ENCODE measurements at regions not wholly inside any gene's neighbourhood (a gene's known extent, or its start where the extent isn't known, plus 50 kb on each side); places are given as distances from the start of the nearest gene placed in this dataset.
"Not testable (repeated sequence)": the region's sequence is repeated elsewhere in the genome, so short reads cannot be mapped to it uniquely, and the experiment has no call there.

DNA sequence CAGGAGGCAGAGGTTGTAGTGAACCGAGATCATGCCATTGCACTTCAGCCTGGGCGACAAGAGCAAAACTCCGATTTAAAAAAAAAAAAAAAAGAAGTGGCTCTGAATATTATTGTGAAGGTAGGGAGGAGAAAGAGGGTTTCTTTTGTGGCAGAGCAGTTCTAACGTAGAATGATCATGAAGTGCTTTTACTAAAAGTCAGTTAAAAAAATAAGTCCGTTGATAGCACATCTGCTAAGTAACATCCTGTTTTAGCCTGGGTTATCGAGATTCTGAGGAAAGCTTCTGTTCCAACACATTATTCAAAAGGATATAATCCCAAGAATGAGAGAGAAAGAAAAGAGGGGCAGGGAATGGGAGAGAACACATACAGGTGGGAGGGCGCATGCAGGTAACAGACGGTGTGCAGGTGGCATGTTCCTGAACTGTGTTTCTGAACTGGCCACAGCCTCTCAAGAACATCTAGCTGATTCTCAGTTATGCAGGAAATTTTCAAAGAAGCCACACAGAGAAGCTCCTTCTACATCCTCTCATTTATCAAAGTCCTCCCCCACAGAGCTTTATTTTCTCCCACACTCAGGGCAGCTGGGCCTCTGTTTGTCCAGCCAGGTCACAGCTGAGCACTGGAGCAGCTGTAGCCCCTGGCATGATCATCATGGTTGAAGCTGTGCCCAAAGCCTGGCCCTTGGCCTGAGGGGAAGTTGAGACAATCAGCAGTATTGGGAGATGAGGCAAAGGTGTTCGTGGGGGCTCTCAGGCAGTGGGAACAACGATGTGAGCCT is 342.3 kb downstream of the ZNF674 start:
- no peak for DNase-seq (ENCODE audit: insufficient read length, low spot score, missing footprints)
- TF ChIP-seq, protein P1, sequence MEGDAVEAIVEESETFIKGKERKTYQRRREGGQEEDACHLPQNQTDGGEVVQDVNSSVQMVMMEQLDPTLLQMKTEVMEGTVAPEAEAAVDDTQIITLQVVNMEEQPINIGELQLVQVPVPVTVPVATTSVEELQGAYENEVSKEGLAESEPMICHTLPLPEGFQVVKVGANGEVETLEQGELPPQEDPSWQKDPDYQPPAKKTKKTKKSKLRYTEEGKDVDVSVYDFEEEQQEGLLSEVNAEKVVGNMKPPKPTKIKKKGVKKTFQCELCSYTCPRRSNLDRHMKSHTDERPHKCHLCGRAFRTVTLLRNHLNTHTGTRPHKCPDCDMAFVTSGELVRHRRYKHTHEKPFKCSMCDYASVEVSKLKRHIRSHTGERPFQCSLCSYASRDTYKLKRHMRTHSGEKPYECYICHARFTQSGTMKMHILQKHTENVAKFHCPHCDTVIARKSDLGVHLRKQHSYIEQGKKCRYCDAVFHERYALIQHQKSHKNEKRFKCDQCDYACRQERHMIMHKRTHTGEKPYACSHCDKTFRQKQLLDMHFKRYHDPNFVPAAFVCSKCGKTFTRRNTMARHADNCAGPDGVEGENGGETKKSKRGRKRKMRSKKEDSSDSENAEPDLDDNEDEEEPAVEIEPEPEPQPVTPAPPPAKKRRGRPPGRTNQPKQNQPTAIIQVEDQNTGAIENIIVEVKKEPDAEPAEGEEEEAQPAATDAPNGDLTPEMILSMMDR (IDR thresholded peaks at IDR 0.05; ENCODE audit: extremely low read depth, low read depth, low read length): no peak
- no peak overlapping the region for H3K4me2 ChIP-seq (ENCODE audit: insufficient read depth, low read length)
- H3K4me1 ChIP-seq (ENCODE audit: insufficient read depth, low read length): no peaks in the 10 kb centered on the region
- no peak overlapping the region for H2AFZ ChIP-seq (ENCODE audit: low read length)
- H3K4me3 ChIP-seq (ENCODE audit: insufficient read depth, low read length): no peak overlapping the region
- H3K79me2 ChIP-seq (ENCODE audit: insufficient read depth, low read length): no peaks in the 10 kb centered on the region
- no peaks in the 10 kb centered on the region for H4K20me1 ChIP-seq (ENCODE audit: insufficient read depth, low read length)
- no peak overlapping the region for H3K27ac ChIP-seq (ENCODE audit: low read depth, low read length)
- H3K9me3 ChIP-seq (ENCODE audit: low read depth, low read length): no peaks in the 10 kb centered on the region
- peaks cover 5% of the 10 kb centered on the region for H3K27me3 ChIP-seq (ENCODE audit: insufficient read depth, low read length)
- no peaks in the 10 kb centered on the region for H3K36me3 ChIP-seq (ENCODE audit: insufficient read depth, low read length)

DNA sequence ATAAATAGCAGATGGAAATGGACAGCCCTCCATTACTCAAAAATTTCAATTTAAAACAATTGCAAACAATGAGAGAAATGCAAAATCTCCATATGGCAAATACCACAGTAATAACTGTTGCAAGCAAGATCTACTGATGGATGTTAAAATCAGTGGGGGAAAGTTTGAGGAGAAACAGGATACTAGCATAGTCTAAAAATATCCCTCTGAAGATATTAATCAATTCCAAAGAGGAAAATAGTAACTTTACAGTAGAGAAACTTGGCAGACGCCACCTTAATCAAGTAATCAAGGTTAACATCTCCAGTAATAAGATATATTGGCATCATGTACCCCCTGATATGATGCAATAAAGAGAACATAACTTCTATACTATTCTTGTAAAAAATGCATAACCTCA is 344.8 kb downstream of the ZNF674 start:
- H3K4me3 ChIP-seq (ENCODE audit: insufficient read depth, low read length): no peak overlapping the region

DNA sequence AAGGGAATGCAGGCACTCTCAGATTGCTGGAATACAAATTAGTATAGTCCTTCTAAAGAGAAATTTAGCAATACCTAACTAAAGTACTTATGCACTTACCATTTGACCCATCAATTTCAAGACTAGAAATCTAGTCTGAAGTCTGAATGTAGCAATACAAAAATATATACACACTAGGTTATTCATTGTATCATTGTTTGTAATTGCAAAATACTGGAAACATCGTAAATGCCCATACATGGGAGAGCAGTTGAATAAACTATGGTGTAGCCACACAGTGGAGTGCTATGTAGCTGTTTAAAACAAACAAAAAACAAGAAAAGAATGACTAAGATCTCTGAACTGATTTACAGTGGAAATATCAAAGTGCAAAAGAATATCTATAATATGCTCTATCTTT is 346.4 kb downstream of the ZNF674 start:
- DNase-seq (ENCODE audit: insufficient read length, low spot score, missing footprints): no peak
- Histone ChIP-seq H3K4me2 (ENCODE audit: insufficient read depth, low read length) (no peak overlapping the region), H3K27ac (ENCODE audit: low read depth, low read length) (no peak overlapping the region), H3K36me3 (ENCODE audit: insufficient read depth, low read length) (no peaks in the 10 kb centered on the region), H3K9me3 (ENCODE audit: low read depth, low read length) (peaks cover 3% of the 10 kb centered on the region), H3K79me2 (ENCODE audit: insufficient read depth, low read length) (no peaks in the 10 kb centered on the region), H3K27me3 (ENCODE audit: insufficient read depth, low read length) (no peaks in the 10 kb centered on the region), H3K4me1 (ENCODE audit: insufficient read depth, low read length) (no peaks in the 10 kb centered on the region), H3K4me3 (ENCODE audit: insufficient read depth, low read length) (no peak overlapping the region), H4K20me1 (ENCODE audit: insufficient read depth, low read length) (no peaks in the 10 kb centered on the region), H2AFZ (ENCODE audit: low read length) (no peak overlapping the region)
- TF ChIP-seq, protein P1 (IDR thresholded peaks at IDR 0.05; ENCODE audit: extremely low read depth, low read depth, low read length): no peak

More for the DNA sequence above, 344.8 kb downstream of the ZNF674 start:
- Histone ChIP-seq H3K27me3 (ENCODE audit: insufficient read depth, low read length) (peaks cover 5% of the 10 kb centered on the region), H4K20me1 (ENCODE audit: insufficient read depth, low read length) (no peaks in the 10 kb centered on the region), H2AFZ (ENCODE audit: low read length) (no peak overlapping the region), H3K79me2 (ENCODE audit: insufficient read depth, low read length) (no peaks in the 10 kb centered on the region), H3K27ac (ENCODE audit: low read depth, low read length) (no peak overlapping the region), H3K36me3 (ENCODE audit: insufficient read depth, low read length) (no peaks in the 10 kb centered on the region), H3K4me2 (ENCODE audit: insufficient read depth, low read length) (no peak overlapping the region), H3K4me1 (ENCODE audit: insufficient read depth, low read length) (no peaks in the 10 kb centered on the region), H3K9me3 (ENCODE audit: low read depth, low read length) (no peaks in the 10 kb centered on the region)
- DNase-seq (ENCODE audit: insufficient read length, low spot score, missing footprints): no peak
- TF ChIP-seq, protein P1 (IDR thresholded peaks at IDR 0.05; ENCODE audit: extremely low read depth, low read depth, low read length): no peak

DNA sequence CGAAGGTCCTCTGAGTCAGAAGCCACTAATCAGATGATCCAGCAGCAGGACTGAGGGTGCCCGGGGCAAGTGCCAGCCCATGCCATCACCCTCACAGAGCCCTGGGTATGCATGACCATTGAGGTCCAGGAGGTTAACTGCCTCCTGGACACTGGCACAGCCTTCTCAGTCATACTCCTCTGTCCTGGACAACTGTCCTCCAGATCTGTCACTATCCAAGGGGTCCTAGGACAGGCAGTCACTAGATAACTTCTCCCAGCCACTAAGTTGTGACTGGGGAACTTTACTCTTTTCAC is 358.5 kb downstream of the ZNF674 start:
- DNase-seq (ENCODE audit: insufficient read length, low spot score, missing footprints); H3K36me3 ChIP-seq (ENCODE audit: insufficient read depth, low read length); H3K79me2 ChIP-seq (ENCODE audit: insufficient read depth, low read length); H2AFZ ChIP-seq (ENCODE audit: low read length); H3K27me3 ChIP-seq (ENCODE audit: insufficient read depth, low read length); H3K4me3 ChIP-seq (ENCODE audit: insufficient read depth, low read length); H3K9me3 ChIP-seq (ENCODE audit: low read depth, low read length); H4K20me1 ChIP-seq (ENCODE audit: insufficient read depth, low read length); H3K27ac ChIP-seq (ENCODE audit: low read depth, low read length); H3K4me2 ChIP-seq (ENCODE audit: insufficient read depth, low read length): not testable (repeated sequence)
- H3K4me1 ChIP-seq (ENCODE audit: insufficient read depth, low read length): peaks cover 11% of the 10 kb centered on the region
